IgD-negative memory B cell (primary cell): ENCODE measurements at regions not wholly inside any gene's neighbourhood (a gene's known extent, or its start where the extent isn't known, plus 50 kb on each side); places are given as distances from the start of the nearest gene placed in this dataset.

ENCODE experiments used
- H3K27ac Mint-ChIP-seq, 3 donors: one replicate each; pipeline ENCODE4 v1.8.0; 2020 to 2022; ENCODE audit warnings: mild to moderate bottlenecking in 3 of 3, mixed read lengths in 3 of 3, moderate library complexity in 1 of 3
- H3K27me3 Mint-ChIP-seq: one replicate; pipeline ENCODE4 v1.8.0; 2021; ENCODE audit warnings: mixed read lengths
- H3K36me3 Mint-ChIP-seq: one replicate; pipeline ENCODE4 v1.8.0; 2020; ENCODE audit warnings: mild to moderate bottlenecking, mixed read lengths
- H3K4me1 Mint-ChIP-seq, 3 donors: one replicate each; pipeline ENCODE4 v1.8.0; 2020 to 2022; ENCODE audit warnings: mixed read lengths in 3 of 3, mild to moderate bottlenecking in 1 of 3
- H3K4me3 Mint-ChIP-seq, 4 donors: one replicate each; pipeline ENCODE4 v1.8.0; 2020 to 2022; ENCODE audit warnings: mild to moderate bottlenecking in 4 of 4, mixed read lengths in 4 of 4, moderate library complexity in 3 of 4
- H3K9me3 Mint-ChIP-seq, 3 donors: one replicate each; pipeline ENCODE4 v1.8.0; 2020 to 2021; ENCODE audit warnings: mixed read lengths in 3 of 3, mild to moderate bottlenecking in 1 of 3

DNA sequence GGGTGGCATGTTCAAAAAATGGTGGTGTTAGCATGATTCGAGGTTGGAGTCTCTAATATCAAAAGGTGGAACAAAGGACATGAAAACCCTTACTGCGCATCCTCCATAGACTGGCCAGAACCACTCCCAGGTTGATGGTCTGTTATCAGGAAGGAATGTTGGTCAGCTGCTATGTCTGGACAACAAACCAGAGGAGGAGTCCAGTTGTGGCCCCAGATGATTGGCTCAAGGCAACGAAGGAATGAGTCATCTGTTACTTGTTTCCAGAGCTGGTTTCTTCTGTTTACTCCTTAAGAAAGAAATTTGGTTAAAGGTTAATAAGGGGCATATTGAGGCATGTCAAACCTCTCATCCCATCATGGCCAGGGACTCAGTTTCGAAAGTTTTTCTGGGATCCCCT is 56.8 kb upstream of the GRIA4 start:
- Mint-ChIP-seq H3K9me3 (peaks cover 0 to 1% (median 0%) of the 10 kb centered on the region in 3 donors), H3K36me3 (no peaks in the 10 kb centered on the region), H3K4me3 (no peak overlapping the region), H3K27me3 (no peaks in the 10 kb centered on the region), H3K4me1 (no peaks in the 10 kb centered on the region), H3K27ac (no peak overlapping the region)

DNA sequence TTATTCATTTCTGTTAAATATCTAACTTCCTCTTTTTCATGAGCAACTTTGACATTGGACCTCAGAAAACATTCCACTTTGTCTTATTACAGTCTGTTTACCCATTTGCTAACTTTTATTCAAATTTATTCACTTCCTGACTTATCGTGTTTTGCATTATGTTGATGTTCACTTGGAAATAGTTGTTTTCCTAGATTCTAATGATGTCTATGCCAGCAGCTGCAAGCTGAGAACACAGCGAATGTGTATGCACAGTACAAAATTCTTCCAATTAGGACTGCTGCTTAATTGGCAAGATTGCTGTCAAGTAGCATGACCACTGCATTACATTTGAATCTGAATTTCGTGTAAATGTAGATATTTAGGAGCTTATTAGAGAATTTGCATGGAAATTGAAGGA is 61.5 kb upstream of the GRIA4 start:
- H3K4me1 Mint-ChIP-seq = no peaks in the 10 kb centered on the region
- no peaks in the 10 kb centered on the region for H3K9me3 Mint-ChIP-seq
- no peak overlapping the region for H3K27ac Mint-ChIP-seq
- H3K36me3 Mint-ChIP-seq = no peaks in the 10 kb centered on the region
- H3K27me3 Mint-ChIP-seq = no peaks in the 10 kb centered on the region
- H3K4me3 Mint-ChIP-seq = no peak overlapping the region

DNA sequence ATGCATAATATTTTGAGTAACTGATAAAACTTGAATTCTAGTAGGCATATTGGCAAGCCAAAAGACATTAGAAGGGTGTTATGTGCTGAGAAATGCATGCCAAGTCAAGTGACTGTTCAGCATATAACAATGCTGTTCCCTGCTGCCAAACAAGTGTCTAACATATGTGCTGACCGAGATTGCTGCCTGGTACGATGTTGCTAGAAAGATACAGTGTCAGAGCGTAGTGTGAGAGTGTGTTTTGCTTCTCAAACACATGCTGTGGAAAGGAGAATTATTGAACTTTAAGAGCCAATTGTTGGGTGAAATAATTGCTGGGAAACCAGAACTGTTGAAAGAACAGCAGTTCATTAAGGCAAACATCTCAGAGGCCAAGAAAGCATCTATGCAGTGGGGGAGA is 71.3 kb upstream of the GRIA4 start:
- Mint-ChIP-seq H3K4me1 (peaks cover 0 to 2% (median 0%) of the 10 kb centered on the region in 3 donors), H3K9me3 (no peaks in the 10 kb centered on the region), H3K4me3 (no peak overlapping the region), H3K36me3 (no peaks in the 10 kb centered on the region), H3K27me3 (no peaks in the 10 kb centered on the region), H3K27ac (no peak overlapping the region)

DNA sequence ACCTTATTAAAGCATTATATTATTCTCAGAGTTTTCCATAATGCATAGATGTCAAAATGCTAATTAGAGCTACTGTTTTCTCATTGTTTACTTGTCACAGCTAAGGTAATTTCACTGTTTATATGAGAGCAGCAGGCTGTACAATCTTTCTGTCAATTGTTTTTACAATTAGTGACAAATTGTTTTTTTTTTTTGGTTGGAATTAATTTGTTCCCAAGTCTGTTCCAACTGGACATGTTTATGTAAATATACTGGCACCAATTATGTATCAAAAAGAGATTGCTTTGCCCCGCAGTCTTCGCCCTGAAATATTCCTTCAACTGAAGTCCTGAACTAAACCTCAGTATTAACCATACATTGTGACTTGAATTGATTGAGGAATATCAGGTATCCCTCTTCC is 72.3 kb upstream of the GRIA4 start:
- no peak overlapping the region for H3K27ac Mint-ChIP-seq
- no peaks in the 10 kb centered on the region for H3K27me3 Mint-ChIP-seq
- H3K36me3 Mint-ChIP-seq = no peaks in the 10 kb centered on the region
- no peak overlapping the region for H3K4me3 Mint-ChIP-seq
- no peaks in the 10 kb centered on the region for H3K9me3 Mint-ChIP-seq
- H3K4me1 Mint-ChIP-seq = no peaks in the 10 kb centered on the region

DNA sequence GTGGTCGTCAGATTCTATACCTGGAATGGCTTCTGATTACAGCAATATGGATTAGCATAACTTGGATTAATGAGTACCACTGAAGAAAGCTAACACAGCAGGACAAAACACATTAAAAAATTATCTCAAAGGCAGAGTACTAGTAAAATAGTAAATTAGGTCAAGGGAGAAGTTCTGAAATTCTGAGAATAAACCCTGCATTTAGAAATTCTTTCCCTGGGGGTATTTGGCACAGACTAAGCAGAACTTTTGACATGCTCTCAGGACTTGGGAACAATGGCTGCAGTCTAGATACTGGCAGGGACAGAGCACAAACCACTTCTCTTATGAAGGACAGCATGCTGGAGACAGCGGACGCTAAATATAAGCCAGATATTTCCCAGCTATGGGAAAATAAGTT is 85.6 kb upstream of the GRIA4 start:
- no peaks in the 10 kb centered on the region for H3K36me3 Mint-ChIP-seq
- no peaks in the 10 kb centered on the region for H3K4me1 Mint-ChIP-seq
- no peak overlapping the region for H3K4me3 Mint-ChIP-seq
- peaks cover 2% of the 10 kb centered on the region for H3K27me3 Mint-ChIP-seq
- peaks cover 2 to 14% (median 6%) of the 10 kb centered on the region in 3 donors for H3K9me3 Mint-ChIP-seq
- H3K27ac Mint-ChIP-seq = no peak overlapping the region

DNA sequence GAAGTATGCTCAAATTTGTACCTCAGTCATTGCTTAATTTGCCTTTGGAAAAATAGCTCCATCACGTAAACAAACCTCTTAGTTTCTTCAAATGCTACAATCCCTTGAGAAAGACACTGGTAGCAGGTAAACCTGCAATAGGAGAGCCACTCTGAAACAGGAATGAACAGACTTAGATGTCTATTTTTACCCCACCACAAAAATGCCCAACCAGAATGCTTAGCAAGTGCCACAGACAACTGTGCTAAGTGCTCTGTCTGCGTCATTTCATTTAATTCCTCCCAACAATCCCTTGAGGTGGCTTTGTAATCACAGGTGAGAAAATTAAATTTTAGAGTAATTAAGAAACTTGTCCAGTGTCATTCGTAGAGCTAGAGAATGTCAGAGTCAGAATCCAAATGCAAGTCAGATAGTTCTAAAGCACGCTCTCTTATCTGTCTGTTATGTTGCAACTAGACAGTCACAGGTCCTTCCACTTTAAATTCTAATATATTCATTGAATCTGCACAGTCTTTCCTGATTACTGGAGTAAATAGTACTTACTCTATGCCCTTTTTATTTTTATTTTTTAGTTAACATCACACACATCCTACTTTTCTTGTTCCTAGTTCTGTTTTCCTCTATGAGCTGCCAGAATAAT is 89.0 kb upstream of the GRIA4 start:
- no peaks in the 10 kb centered on the region for H3K27me3 Mint-ChIP-seq
- no peaks in the 10 kb centered on the region for H3K4me1 Mint-ChIP-seq
- peaks cover 0 to 5% (median 1%) of the 10 kb centered on the region in 3 donors for H3K9me3 Mint-ChIP-seq
- no peak overlapping the region for H3K4me3 Mint-ChIP-seq
- H3K27ac Mint-ChIP-seq = no peak overlapping the region
- no peaks in the 10 kb centered on the region for H3K36me3 Mint-ChIP-seq

DNA sequence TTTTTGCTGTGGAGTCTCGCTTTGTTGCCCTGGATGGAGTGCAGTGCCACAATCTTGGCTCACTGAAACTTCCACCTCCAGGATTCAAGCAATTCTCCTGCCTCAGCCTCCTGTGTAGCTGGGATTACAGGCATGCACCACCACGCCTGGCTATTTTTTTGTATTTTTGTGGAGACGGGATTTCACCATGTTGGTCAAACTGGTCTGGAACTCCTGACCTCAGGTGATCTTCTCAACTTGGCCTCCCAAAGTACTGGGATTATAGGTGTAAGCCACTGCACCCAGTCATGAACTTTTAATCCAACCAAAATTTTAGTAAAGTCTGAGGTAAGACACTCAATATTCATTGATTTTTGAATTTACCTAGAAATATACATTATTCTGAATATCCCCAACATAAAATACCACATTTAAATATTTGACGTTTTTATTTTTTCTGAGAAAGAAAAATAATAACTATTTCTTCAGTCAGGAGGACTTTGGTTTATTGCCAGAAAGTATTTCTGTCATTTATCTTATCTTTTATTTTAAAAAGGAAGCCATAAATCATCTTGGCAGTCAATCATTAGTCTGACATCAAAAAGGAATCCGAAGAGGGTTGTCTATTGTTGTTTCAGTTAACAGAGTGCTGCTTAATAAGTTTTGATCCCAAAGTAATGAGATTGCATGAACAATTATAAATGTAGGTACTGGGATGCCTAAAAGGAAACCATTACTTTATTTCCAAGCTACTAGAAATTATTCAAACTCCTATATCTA is 102.2 kb upstream of the GRIA4 start:
- Mint-ChIP-seq H3K27me3 (no peaks in the 10 kb centered on the region), H3K4me3 (no peak overlapping the region), H3K4me1 (peaks cover 0 to 2% (median 0%) of the 10 kb centered on the region in 3 donors), H3K9me3 (no peaks in the 10 kb centered on the region), H3K27ac (no peak overlapping the region), H3K36me3 (no peaks in the 10 kb centered on the region)

DNA sequence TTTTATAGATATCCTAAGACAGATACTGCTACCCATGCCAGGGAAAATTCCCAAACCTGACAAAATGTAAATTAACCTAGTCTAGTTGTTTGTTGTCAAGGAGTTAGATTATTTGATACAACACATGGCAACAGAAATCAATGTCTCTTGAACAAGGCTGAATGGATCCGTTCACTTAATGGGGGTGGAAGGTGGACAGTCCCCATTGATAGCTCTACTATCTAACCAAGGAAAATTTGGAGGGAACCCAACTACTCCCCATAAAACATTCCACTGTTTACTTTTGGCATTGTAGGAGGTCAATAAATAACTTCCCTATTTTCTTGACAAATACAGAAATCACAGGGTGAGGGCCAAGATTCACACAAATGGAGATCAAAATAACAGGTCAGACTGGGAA is 117.9 kb upstream of the GRIA4 start:
- Mint-ChIP-seq H3K4me1 (no peaks in the 10 kb centered on the region), H3K27me3 (no peaks in the 10 kb centered on the region), H3K4me3 (no peak overlapping the region), H3K27ac (no peak overlapping the region), H3K9me3 (no peaks in the 10 kb centered on the region), H3K36me3 (no peaks in the 10 kb centered on the region)

DNA sequence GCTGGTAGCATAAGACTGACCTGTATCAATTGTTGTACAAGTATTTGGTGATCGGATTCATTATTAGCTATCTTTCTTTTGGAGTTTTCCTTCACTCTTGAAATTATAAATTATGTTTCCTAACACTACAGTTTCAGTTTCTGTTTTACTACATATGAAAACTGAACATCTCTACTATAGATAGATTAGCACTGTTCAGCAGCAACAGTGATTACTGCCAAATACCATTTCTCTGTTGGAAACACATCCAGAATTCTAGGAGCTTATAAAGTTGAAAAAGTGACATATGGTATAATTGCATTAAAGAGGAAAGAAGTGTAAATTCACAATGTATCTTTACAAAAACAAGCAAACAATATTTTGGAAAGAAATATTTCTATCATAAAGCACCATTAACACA is 118.5 kb upstream of the GRIA4 start:
- no peaks in the 10 kb centered on the region for H3K4me1 Mint-ChIP-seq
- no peak overlapping the region for H3K4me3 Mint-ChIP-seq
- H3K36me3 Mint-ChIP-seq = no peaks in the 10 kb centered on the region
- no peaks in the 10 kb centered on the region for H3K9me3 Mint-ChIP-seq
- no peak overlapping the region for H3K27ac Mint-ChIP-seq
- no peaks in the 10 kb centered on the region for H3K27me3 Mint-ChIP-seq

DNA sequence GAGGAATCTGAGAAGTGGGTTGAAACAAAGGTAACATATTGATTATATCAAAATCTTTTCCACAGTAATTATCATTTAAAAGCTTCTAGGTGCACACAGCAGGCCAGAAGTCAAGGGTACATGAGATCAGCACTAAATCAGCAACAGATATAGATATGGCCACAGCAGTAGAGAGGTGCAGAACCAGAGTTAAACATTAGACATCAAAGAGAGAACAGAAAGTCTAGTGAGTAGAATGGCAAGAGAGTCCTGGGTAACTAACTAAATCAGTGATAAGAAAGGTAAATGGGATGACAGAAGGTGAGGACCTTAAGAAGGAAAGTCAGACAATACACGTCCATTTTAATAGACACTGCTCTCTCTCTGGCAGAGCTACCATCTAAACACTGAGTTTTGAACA is 119.5 kb upstream of the GRIA4 start:
- H3K36me3 Mint-ChIP-seq = no peaks in the 10 kb centered on the region
- no peaks in the 10 kb centered on the region for H3K9me3 Mint-ChIP-seq
- no peaks in the 10 kb centered on the region for H3K4me1 Mint-ChIP-seq
- H3K27me3 Mint-ChIP-seq = no peaks in the 10 kb centered on the region
- H3K4me3 Mint-ChIP-seq = no peak overlapping the region
- no peak overlapping the region for H3K27ac Mint-ChIP-seq

DNA sequence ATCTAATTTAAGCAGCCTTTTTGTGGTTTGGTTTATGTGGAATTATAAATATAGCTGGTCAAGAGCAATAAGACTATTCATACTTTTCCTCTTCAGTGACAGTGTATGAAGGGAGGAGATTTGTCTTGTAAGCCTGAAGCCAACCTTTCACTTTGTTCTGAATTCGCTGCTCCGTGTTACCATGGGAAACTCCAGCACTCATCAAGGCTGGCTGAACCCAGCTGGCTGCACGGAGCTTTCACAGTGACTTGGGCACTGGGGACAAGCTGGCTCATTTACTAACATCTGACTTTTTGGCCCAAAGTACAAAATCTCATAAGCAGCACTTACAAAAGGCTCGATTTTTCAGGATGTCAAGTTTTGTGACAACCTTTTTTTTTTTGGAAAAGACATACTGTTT is 120.4 kb upstream of the GRIA4 start:
- Mint-ChIP-seq H3K27me3 (no peaks in the 10 kb centered on the region), H3K4me3 (no peak overlapping the region), H3K27ac (no peak overlapping the region), H3K4me1 (no peaks in the 10 kb centered on the region), H3K9me3 (no peaks in the 10 kb centered on the region), H3K36me3 (no peaks in the 10 kb centered on the region)

DNA sequence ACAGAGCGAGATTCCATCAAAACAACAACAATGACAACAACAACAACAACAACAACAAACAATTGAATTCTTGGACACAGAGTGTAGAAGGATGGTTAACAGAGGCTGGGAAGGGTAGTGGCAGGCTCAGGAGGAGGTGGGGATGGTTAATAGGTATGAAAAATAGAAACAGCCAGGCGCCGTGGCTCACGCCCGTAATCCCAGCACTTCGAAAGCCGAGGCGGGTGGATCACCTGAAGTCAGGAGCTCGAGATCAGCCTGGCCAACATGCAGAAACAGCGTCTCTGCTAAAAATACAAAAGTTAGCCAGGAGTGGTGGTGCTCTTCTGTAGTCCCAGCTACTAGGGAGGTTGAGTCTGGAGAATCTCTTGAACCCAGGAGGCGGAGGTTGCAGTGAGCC is 122.9 kb upstream of the GRIA4 start:
- Mint-ChIP-seq H3K4me3 (no peak overlapping the region), H3K27me3 (no peaks in the 10 kb centered on the region), H3K36me3 (no peaks in the 10 kb centered on the region), H3K9me3 (no peaks in the 10 kb centered on the region), H3K4me1 (no peaks in the 10 kb centered on the region), H3K27ac (no peak overlapping the region)

DNA sequence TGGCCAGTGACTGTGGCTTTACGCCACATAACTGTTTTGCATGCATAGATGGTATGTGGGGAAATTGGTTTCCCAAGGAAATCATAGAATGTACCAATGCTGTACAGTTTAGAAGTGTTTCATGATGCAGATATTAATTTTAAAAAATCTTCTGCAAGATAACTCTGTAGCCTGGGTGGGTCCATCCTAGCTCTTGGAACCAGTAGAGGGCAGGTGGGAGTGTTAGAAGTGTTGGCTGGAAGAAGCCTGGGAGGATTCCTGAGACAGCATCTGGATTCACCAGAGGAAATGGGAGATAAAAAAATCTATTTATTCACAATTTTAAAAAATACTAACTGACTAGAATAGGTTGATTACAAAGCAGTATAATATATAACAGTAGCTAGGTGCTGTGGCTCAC is 139.9 kb upstream of the GRIA4 start:
- Mint-ChIP-seq H3K9me3 (no peaks in the 10 kb centered on the region), H3K36me3 (no peaks in the 10 kb centered on the region), H3K4me1 (no peaks in the 10 kb centered on the region), H3K4me3 (no peak overlapping the region), H3K27ac (no peak overlapping the region), H3K27me3 (peaks cover 1% of the 10 kb centered on the region)

DNA sequence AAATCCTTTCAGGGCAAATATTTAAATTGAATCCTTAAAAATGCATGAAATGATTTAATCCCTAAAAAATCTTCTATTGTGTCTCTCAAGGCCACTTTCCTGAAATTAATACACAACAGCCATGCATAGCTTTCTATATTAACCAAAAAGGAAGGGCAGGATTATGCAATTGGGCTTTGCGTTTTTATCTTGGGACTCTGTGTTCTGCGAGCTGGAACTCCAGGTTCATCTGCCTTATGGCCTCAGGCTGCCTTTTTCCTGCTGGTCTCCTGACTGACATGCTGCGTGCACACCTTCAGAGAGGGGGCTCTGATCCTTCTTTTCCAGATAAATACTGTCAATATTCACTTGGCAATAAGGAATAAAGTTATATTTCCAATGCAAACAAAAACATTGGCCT is 141.7 kb upstream of the GRIA4 start:
- peaks cover 1% of the 10 kb centered on the region for H3K27me3 Mint-ChIP-seq
- no peak overlapping the region for H3K27ac Mint-ChIP-seq
- no peaks in the 10 kb centered on the region for H3K4me1 Mint-ChIP-seq
- no peak overlapping the region for H3K4me3 Mint-ChIP-seq
- no peaks in the 10 kb centered on the region for H3K9me3 Mint-ChIP-seq
- H3K36me3 Mint-ChIP-seq = no peaks in the 10 kb centered on the region

DNA sequence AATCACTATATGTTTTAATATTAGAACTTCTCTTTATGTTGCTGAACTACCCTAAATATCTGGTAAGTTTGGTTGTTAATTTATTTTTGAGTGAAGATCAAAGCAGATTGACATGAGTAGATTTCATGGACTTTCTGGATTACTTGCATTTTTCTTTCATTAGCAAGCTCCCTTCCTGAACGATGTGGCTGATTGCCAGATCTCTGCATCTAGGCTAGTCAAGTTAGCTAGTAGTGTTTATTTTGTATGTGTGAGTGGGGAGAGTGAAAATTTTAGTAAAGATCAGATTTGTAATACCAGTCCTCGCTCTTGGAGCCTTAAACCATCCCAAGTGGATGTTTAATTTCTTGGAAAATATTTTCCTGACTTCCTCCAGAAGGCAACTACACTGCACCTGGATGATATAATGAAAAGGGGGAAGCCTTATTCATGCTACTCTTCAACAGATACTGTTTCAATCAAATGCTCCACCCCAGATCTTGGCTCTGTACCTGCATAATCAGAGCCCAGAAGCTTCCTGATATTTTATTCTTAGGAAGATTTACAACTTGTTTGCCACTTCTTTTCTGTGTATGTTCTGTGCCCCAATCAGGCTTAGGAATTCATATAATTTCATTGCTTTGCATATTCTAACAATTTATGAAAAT is 143.2 kb upstream of the GRIA4 start:
- Mint-ChIP-seq H3K36me3 (no peaks in the 10 kb centered on the region), H3K27ac (no peak overlapping the region), H3K4me1 (no peaks in the 10 kb centered on the region), H3K9me3 (no peaks in the 10 kb centered on the region), H3K4me3 (no peak overlapping the region), H3K27me3 (peaks cover 1% of the 10 kb centered on the region)

DNA sequence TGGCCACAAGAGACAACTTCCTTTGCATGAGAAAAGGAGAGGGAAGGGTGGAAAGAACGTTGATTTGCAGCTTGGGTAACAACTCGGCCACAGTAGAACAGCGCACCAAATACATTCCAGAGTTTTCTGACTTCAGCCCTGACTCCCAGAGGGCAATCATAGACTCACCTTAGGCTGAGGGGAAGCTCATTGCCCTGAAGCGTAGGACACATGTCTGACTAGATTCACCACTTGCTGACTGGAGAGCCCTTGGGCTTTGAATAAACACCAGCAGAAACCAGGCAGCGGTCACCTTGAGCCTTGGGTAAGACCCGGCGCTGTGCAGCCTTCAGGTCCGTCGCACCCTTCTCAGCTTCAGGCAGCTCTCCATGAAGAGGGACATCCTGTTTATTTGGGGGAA is 151.8 kb upstream of the GRIA4 start:
- no peaks in the 10 kb centered on the region for H3K4me1 Mint-ChIP-seq
- H3K9me3 Mint-ChIP-seq = peaks cover 1 to 8% (median 1%) of the 10 kb centered on the region in 3 donors
- peaks cover 1% of the 10 kb centered on the region for H3K27me3 Mint-ChIP-seq
- no peak overlapping the region for H3K4me3 Mint-ChIP-seq
- no peak overlapping the region for H3K27ac Mint-ChIP-seq
- H3K36me3 Mint-ChIP-seq = no peaks in the 10 kb centered on the region
